NT2/D1 (cell line): ENCODE measurements at regions not wholly inside any gene's neighbourhood (a gene's known extent, or its start where the extent isn't known, plus 50 kb on each side); places are given as distances from the start of the nearest gene placed in this dataset.
"Not testable (repeated sequence)": the region's sequence is repeated elsewhere in the genome, so short reads cannot be mapped to it uniquely, and the experiment has no call there.

Experiments used
- DNase-seq: peaks from one replicate; pipeline ENCODE4 v3.0.0-alpha.2; 2011; ENCODE audit warnings: low read depth, low spot score
- H3K27me3 ChIP-seq: 2 replicates; pipeline ENCODE4 v1.6.0; 2011; ENCODE audit warnings: mild to moderate bottlenecking; ENCODE audit not compliant: insufficient read length, insufficient read depth
- H3K36me3 ChIP-seq: 2 replicates; pipeline ENCODE4 v1.6.1; 2011; ENCODE audit warnings: mild to moderate bottlenecking, low read length, mixed read lengths; ENCODE audit not compliant: insufficient read depth, insufficient read length
- H3K4me1 ChIP-seq: 2 replicates; pipeline ENCODE4 v1.5.1; 2011; ENCODE audit not compliant: insufficient read depth, insufficient read length
- H3K4me3 ChIP-seq: 2 replicates; pipeline ENCODE4 v1.5.1; 2011; ENCODE audit warnings: low read depth; ENCODE audit not compliant: insufficient read length
- H3K9ac ChIP-seq: 2 replicates; pipeline ENCODE4 v1.6.0; 2011; ENCODE audit warnings: low read depth; ENCODE audit not compliant: insufficient read length
- H3K9me3 ChIP-seq: 2 replicates; pipeline ENCODE4 v1.5.1; 2011; ENCODE audit warnings: mild to moderate bottlenecking, low read length; ENCODE audit not compliant: insufficient read depth
- SUZ12 ChIP-seq: IDR thresholded peaks from 2 replicates; pipeline ENCODE4 v1.6.1; 2011; ENCODE audit not compliant: insufficient read length, insufficient read depth; ENCODE audit errors: extremely low read depth
- YY1 ChIP-seq: IDR thresholded peaks from 2 replicates; pipeline ENCODE4 v1.6.1; 2011; ENCODE audit not compliant: insufficient read length, insufficient read depth
- ZNF274 ChIP-seq: IDR thresholded peaks from 2 replicates; pipeline ENCODE4 v1.6.1; 2011; ENCODE audit warnings: mild to moderate bottlenecking, low read depth, low read length

GRCh38 chr11:38365274-38365673, 1767.2 kb upstream of the RAG2 start:
- no peak for DNase-seq
- H3K9me3 ChIP-seq: no peaks in the 10 kb centered on the region
- H3K27me3 ChIP-seq: no peaks in the 10 kb centered on the region
- H3K9ac ChIP-seq: no peak overlapping the region
- H3K36me3 ChIP-seq: no peaks in the 10 kb centered on the region
- no peak overlapping the region for H3K4me3 ChIP-seq
- H3K4me1 ChIP-seq: no peaks in the 10 kb centered on the region
- TF ChIP-seq YY1: no peak
- TF ChIP-seq ZNF274: no peak
- TF ChIP-seq SUZ12: no peak

- H3K4me3 ChIP-seq: no peak overlapping the region
- H3K9ac ChIP-seq: no peak overlapping the region
- no peak for TF ChIP-seq ZNF274
- TF ChIP-seq SUZ12: no peak
- no peak for TF ChIP-seq YY1
- peaks cover 16% of the 10 kb centered on the region for H3K9me3 ChIP-seq
- no peaks in the 10 kb centered on the region for H3K27me3 ChIP-seq
- DNase-seq: no peak
- H3K36me3 ChIP-seq: no peaks in the 10 kb centered on the region
- no peaks in the 10 kb centered on the region for H3K4me1 ChIP-seq
These were observed 1758.2 kb upstream of the RAG2 start for GRCh38 chr11:38356255-38356654.

- TF ChIP-seq YY1 (no peak), ZNF274 (no peak), SUZ12 (no peak)
- H3K27me3 ChIP-seq: no peaks in the 10 kb centered on the region
- DNase-seq: no peak
These were observed 1747.2 kb upstream of the RAG2 start for GRCh38 chr11:38345286-38345685.

GRCh38 chr11:38341612-38342011, 1743.6 kb upstream of the RAG2 start:
- H3K9ac ChIP-seq, H3K4me1 ChIP-seq, H3K36me3 ChIP-seq, H3K27me3 ChIP-seq, H3K9me3 ChIP-seq, DNase-seq, H3K4me3 ChIP-seq: not testable (repeated sequence)

More at GRCh38 chr11:38345286-38345685, 1747.2 kb upstream of the RAG2 start:
- Histone ChIP-seq H3K9me3 (peaks cover 7% of the 10 kb centered on the region; the same call in 1 of the 2 replicates), H3K4me1 (no peaks in the 10 kb centered on the region), H3K9ac (no peak overlapping the region), H3K36me3 (no peaks in the 10 kb centered on the region), H3K4me3 (no peak overlapping the region)

- no peaks in the 10 kb centered on the region for H3K9me3 ChIP-seq
- no peak for DNase-seq
- H3K4me1 ChIP-seq: no peaks in the 10 kb centered on the region
- no peak overlapping the region for H3K9ac ChIP-seq
- H3K4me3 ChIP-seq: no peak overlapping the region
- H3K36me3 ChIP-seq: no peaks in the 10 kb centered on the region
- H3K27me3 ChIP-seq: no peaks in the 10 kb centered on the region
- TF ChIP-seq SUZ12: no peak
- no peak for TF ChIP-seq YY1
- no peak for TF ChIP-seq ZNF274
These were observed 1741.9 kb upstream of the RAG2 start for GRCh38 chr11:38339835-38340440.

GRCh38 chr11:38338022-38338421, 1740.0 kb upstream of the RAG2 start:
- not testable (repeated sequence) for H3K4me3 ChIP-seq, H3K9me3 ChIP-seq, DNase-seq, H3K36me3 ChIP-seq, H3K27me3 ChIP-seq, H3K4me1 ChIP-seq, H3K9ac ChIP-seq

GRCh38 chr11:38332046-38332445, 1734.0 kb upstream of the RAG2 start:
- TF ChIP-seq ZNF274: no peak
- TF ChIP-seq YY1: no peak
- TF ChIP-seq SUZ12: no peak
- Histone ChIP-seq H3K4me1 (no peaks in the 10 kb centered on the region), H3K27me3 (no peaks in the 10 kb centered on the region), H3K36me3 (no peaks in the 10 kb centered on the region), H3K9ac (no peak overlapping the region), H3K9me3 (no peaks in the 10 kb centered on the region), H3K4me3 (no peak overlapping the region)
- no peak for DNase-seq

GRCh38 chr11:38330578-38330977, 1732.5 kb upstream of the RAG2 start:
- Histone ChIP-seq H3K27me3 (no peaks in the 10 kb centered on the region), H3K9ac (no peak overlapping the region), H3K36me3 (no peaks in the 10 kb centered on the region), H3K4me3 (no peak overlapping the region), H3K9me3 (no peaks in the 10 kb centered on the region), H3K4me1 (no peaks in the 10 kb centered on the region)
- TF ChIP-seq SUZ12 (no peak), YY1 (no peak), ZNF274 (no peak)
- DNase-seq: no peak
